Natural killer cell (primary cell): ENCODE measurements at regions not wholly inside any gene's neighbourhood (a gene's known extent, or its start where the extent isn't known, plus 50 kb on each side); places are given as distances from the start of the nearest gene placed in this dataset.
"Not testable (repeated sequence)": the region's sequence is repeated elsewhere in the genome, so short reads cannot be mapped to it uniquely, and the experiment has no call there.

ENCODE experiments used
- ATAC-seq, 3 donors: fragments of 150-1000 bp in 2 of 3; fragments of 200-7000 bp in 1 of 3; cut with Tn5 transposase; 1 replicate in 1 of 3; 2 replicates in 2 of 3; pipeline ENCODE4 v1.10.0; 2021; ENCODE audit warnings: mild to moderate bottlenecking in 2 of 3, moderate library complexity in 2 of 3
- DNase-seq, 2 donors: peaks; one replicate each; pipeline versions ENCODE4 v3.0.0 to v3.0.0-alpha.2; 2013 to 2021; ENCODE audit warnings: mixed read lengths in 1 of 2
- H3K27ac ChIP-seq: one replicate; pipeline ENCODE4 v1.5.1; 2013; ENCODE audit warnings: mild to moderate bottlenecking, low read length
- H3K27me3 ChIP-seq: one replicate; pipeline ENCODE4 v1.6.1; 2013; ENCODE audit warnings: low read length; ENCODE audit not compliant: control insufficient read depth, insufficient read depth
- H3K36me3 ChIP-seq: one replicate; pipeline ENCODE4 v1.6.1; 2013; ENCODE audit warnings: low read length; ENCODE audit not compliant: control insufficient read depth, insufficient read depth
- H3K4me1 ChIP-seq: one replicate; pipeline ENCODE4 v1.6.1; 2013; ENCODE audit warnings: low read length; ENCODE audit not compliant: control insufficient read depth, insufficient read depth
- H3K4me3 ChIP-seq: one replicate; pipeline ENCODE4 v1.5.1; 2013; ENCODE audit warnings: low read length
- H3K9me3 ChIP-seq: one replicate; pipeline ENCODE4 v1.6.1; 2013; ENCODE audit warnings: low read length; ENCODE audit not compliant: control insufficient read depth, insufficient read depth
- H3K27ac Mint-ChIP-seq, 2 donors: one replicate each; pipeline ENCODE4 v1.8.0; 2022; ENCODE audit warnings: mild to moderate bottlenecking in 2 of 2, mixed read lengths in 2 of 2, moderate library complexity in 1 of 2
- H3K27me3 Mint-ChIP-seq, 2 donors: one replicate each; pipeline ENCODE4 v1.8.0; 2022; ENCODE audit warnings: low read depth in 2 of 2, mixed read lengths in 2 of 2
- H3K36me3 Mint-ChIP-seq: one replicate; pipeline ENCODE4 v1.8.0; 2022; ENCODE audit warnings: mixed read lengths
- H3K4me1 Mint-ChIP-seq, 2 donors: one replicate each; pipeline ENCODE4 v1.8.0; 2022; ENCODE audit warnings: mixed read lengths in 2 of 2
- H3K4me3 Mint-ChIP-seq: one replicate; pipeline ENCODE4 v1.8.0; 2022; ENCODE audit warnings: mild to moderate bottlenecking, moderate library complexity, mixed read lengths
- H3K9me3 Mint-ChIP-seq, 2 donors: one replicate each; pipeline ENCODE4 v1.8.0; 2022; ENCODE audit warnings: mixed read lengths in 2 of 2
- WGBS: methylation state at CpG from one replicate; pipeline ENCODE4 v1.1.7; 2013; ENCODE audit warnings: missing lambda C conversion rate; ENCODE audit not compliant: insufficient coverage; 5-methylcytosine and 5-hydroxymethylcytosine counted together
- intact Hi-C: fragments of 100-400 bp; cut with micrococcal nuclease; formaldehyde crosslinking; loops from one replicate; pipeline ENCODE4 v1.14.2; 2022
- TF ChIP-seq, protein P1 (sequence below): fragments of 200-600 bp; IDR thresholded peaks from one replicate; pipeline ENCODE4 v1.8.0; 2022; ENCODE audit warnings: antibody characterized with exemption

DNA sequence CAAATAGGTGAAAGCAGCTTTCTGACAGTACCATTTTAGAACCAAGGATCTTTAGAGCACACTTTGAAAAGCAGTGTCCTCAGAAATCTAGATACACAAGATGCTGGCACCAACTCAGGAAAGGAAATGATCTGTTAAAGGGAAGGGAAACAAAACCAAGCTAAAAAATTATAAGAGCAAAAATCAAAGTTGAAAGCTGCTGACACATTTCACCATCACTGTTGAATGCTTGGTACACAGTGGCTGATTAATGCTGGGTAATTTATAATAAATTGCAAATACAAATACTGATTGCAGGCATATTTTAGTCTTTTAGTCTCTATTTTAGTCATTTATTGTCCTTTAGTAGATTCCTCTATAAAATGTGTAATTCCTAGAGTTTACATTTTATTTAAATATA lies 1540.1 kb upstream of the PCDH10 start:
- Histone ChIP-seq H3K27me3 (no peaks in the 10 kb centered on the region), H3K4me3 (no peak overlapping the region), H3K9me3 (no peaks in the 10 kb centered on the region), H3K36me3 (no peaks in the 10 kb centered on the region), H3K4me1 (no peaks in the 10 kb centered on the region), H3K27ac (no peak overlapping the region)
- Mint-ChIP-seq H3K9me3 (peaks cover 8 to 18% of the 10 kb centered on the region in 2 donors), H3K27me3 (no peaks in the 10 kb centered on the region), H3K4me3 (no peak overlapping the region), H3K27ac (no peak overlapping the region), H3K4me1 (no peaks in the 10 kb centered on the region), H3K36me3 (no peaks in the 10 kb centered on the region)
- ATAC-seq (no peak), DNase-seq (no peak)
- intact Hi-C loops, result no loop called here
- TF ChIP-seq, protein P1, sequence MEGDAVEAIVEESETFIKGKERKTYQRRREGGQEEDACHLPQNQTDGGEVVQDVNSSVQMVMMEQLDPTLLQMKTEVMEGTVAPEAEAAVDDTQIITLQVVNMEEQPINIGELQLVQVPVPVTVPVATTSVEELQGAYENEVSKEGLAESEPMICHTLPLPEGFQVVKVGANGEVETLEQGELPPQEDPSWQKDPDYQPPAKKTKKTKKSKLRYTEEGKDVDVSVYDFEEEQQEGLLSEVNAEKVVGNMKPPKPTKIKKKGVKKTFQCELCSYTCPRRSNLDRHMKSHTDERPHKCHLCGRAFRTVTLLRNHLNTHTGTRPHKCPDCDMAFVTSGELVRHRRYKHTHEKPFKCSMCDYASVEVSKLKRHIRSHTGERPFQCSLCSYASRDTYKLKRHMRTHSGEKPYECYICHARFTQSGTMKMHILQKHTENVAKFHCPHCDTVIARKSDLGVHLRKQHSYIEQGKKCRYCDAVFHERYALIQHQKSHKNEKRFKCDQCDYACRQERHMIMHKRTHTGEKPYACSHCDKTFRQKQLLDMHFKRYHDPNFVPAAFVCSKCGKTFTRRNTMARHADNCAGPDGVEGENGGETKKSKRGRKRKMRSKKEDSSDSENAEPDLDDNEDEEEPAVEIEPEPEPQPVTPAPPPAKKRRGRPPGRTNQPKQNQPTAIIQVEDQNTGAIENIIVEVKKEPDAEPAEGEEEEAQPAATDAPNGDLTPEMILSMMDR, result no peak

DNA sequence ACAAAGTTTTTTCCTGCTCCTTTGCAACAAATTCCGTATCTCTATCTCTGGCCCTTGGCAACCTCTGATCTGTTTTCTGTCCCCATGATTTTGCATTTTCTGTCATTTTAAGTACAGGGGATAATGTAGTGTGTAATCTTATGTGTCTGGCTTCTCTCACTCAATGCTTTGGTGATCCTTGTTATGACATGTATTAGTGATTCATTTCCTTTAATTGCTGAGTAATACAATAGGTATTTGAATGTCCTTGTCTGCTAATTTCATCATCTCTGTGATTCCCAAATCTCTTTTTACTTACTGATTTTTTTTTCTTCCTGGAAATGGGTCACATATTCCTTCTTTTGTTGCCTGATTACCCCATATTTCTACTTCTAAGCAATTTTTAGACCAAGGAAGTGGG lies 1538.6 kb upstream of the PCDH10 start:
- H3K27me3 ChIP-seq, H3K4me1 Mint-ChIP-seq, H3K27me3 Mint-ChIP-seq, intact Hi-C loops, H3K27ac Mint-ChIP-seq, H3K36me3 ChIP-seq, DNase-seq, H3K27ac ChIP-seq, H3K4me3 Mint-ChIP-seq, ATAC-seq, H3K4me1 ChIP-seq, H3K36me3 Mint-ChIP-seq, H3K9me3 ChIP-seq, H3K4me3 ChIP-seq: not testable (repeated sequence)
- 100% methylated on average over 1 of the region's 1 CpG for WGBS
- peaks cover 8 to 17% of the 10 kb centered on the region in 2 donors for H3K9me3 Mint-ChIP-seq

DNA sequence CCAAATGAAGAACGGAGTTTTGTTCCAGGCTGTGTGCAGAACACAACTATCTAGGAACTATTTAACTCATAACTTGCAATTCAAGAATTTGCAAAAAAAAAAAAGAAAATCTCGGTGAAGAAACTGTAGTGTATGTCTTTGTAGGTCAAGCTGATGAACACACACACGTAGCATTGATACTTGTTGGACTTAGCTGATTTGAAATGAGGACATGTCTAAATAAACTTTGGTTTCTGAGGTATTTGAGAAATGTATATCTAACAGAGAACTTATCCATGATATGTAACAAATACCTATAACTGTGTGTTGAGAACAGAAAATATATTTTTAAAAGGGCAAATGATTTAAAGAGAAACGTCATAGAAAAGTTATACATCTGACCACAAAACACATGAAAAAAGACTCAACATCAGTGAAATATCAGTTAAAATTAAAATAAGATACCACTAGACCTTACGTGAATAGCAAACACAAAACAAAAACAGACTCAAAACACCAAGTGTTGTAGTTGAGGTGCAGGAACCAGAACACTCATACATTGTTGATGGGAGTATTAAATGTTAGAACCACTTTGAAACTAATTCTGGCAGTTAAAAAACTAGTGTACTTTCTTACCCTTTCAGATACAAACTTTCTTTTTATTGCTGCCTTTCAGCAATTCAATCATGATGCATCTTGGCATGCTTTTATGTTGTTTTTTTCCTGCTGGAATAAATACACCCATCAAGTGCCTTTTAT lies 1535.8 kb upstream of the PCDH10 start:
- H3K9me3 Mint-ChIP-seq, result peaks cover 6 to 13% of the 10 kb centered on the region in 2 donors
- no peak overlapping the region for H3K4me3 Mint-ChIP-seq
- no peaks in the 10 kb centered on the region for H3K36me3 ChIP-seq
- 62% methylated on average over 2 of the region's 5 CpGs for WGBS
- H3K36me3 Mint-ChIP-seq, result no peaks in the 10 kb centered on the region
- H3K4me1 Mint-ChIP-seq, result no peaks in the 10 kb centered on the region
- H3K27me3 ChIP-seq, result no peaks in the 10 kb centered on the region
- no peaks in the 10 kb centered on the region for H3K9me3 ChIP-seq
- H3K4me1 ChIP-seq, result no peaks in the 10 kb centered on the region
- DNase-seq (no peak), ATAC-seq (no peak)
- H3K27ac Mint-ChIP-seq, result no peak overlapping the region
- H3K4me3 ChIP-seq, result no peak overlapping the region
- H3K27me3 Mint-ChIP-seq, result no peaks in the 10 kb centered on the region
- H3K27ac ChIP-seq, result no peak overlapping the region
- intact Hi-C loops, result no loop called here
- TF ChIP-seq, protein P1, result no peak

- Mint-ChIP-seq H3K27me3 (no peaks in the 10 kb centered on the region), H3K4me1 (no peaks in the 10 kb centered on the region), H3K4me3 (no peak overlapping the region), H3K9me3 (peaks cover 6 to 11% of the 10 kb centered on the region in 2 donors), H3K27ac (no peak overlapping the region), H3K36me3 (no peaks in the 10 kb centered on the region)
- ATAC-seq (no peak), DNase-seq (no peak)
- intact Hi-C loops, result no loop called here
- WGBS, result 71% methylated on average over 1 of the region's 1 CpG
- TF ChIP-seq, protein P1, result no peak
- no peak overlapping the region for H3K4me3 ChIP-seq
- no peaks in the 10 kb centered on the region for H3K9me3 ChIP-seq
- no peak overlapping the region for H3K27ac ChIP-seq
- no peaks in the 10 kb centered on the region for H3K27me3 ChIP-seq
- no peaks in the 10 kb centered on the region for H3K4me1 ChIP-seq
- H3K36me3 ChIP-seq, result no peaks in the 10 kb centered on the region
These were observed 1535.3 kb upstream of the PCDH10 start for GRCh38 chr4:131613824-131614216.
